ENCODE measurements at regions not wholly inside any gene's neighbourhood (a gene's known extent, or its start where the extent isn't known, plus 50 kb on each side); places are given as distances from the start of the nearest gene placed in this dataset.

GRCh38 chr16:88288303-88288702 is 94.5 kb upstream of the ZNF469 start:
- Histone ChIP-seq H3K4me1 (replicated peaks) (no peaks in the 10 kb centered on the region), H3K27ac (no peak overlapping the region), H3K9me3 (no peaks in the 10 kb centered on the region), H3K4me3 (no peak overlapping the region), H3K36me3 (no peaks in the 10 kb centered on the region), H3K27me3 (replicated peaks; ENCODE audit: insufficient read depth) (no peaks in the 10 kb centered on the region)
- 81% methylated on average over 3 of the region's 3 CpGs for WGBS
- intact Hi-C loops (cut with DNase I): loop anchor here (10.0 kb wide), 1 partner anchor 146 kb away; no protein-coding TSS in a partner anchor
- TF ChIP-seq CTCF (IDR thresholded peaks at IDR 0.05) (no peak), POLR2AphosphoS5 (IDR thresholded peaks at IDR 0.05) (no peak), POLR2A (IDR thresholded peaks at IDR 0.05) (no peak)
- no peak for DNase-seq (ENCODE audit: low spot score)

GRCh38 chr16:88289001-88289400 is 93.8 kb upstream of the ZNF469 start:
- TF ChIP-seq POLR2A (IDR thresholded peaks at IDR 0.05) (no peak), POLR2AphosphoS5 (IDR thresholded peaks at IDR 0.05) (no peak), CTCF (IDR thresholded peaks at IDR 0.05) (no peak)
- no peaks in the 10 kb centered on the region for H3K27me3 ChIP-seq (replicated peaks; ENCODE audit: insufficient read depth)
- intact Hi-C loops (cut with DNase I): loop anchor here (10.0 kb wide), 1 partner anchor 146 kb away; no protein-coding TSS in a partner anchor
- H3K4me3 ChIP-seq: no peak overlapping the region
- H3K27ac ChIP-seq: no peak overlapping the region
- no peaks in the 10 kb centered on the region for H3K4me1 ChIP-seq (replicated peaks)
- no peaks in the 10 kb centered on the region for H3K36me3 ChIP-seq
- DNase-seq (ENCODE audit: low spot score): no peak
- no peaks in the 10 kb centered on the region for H3K9me3 ChIP-seq
- 88% methylated on average over 3 of the region's 3 CpGs for WGBS

- H3K9me3 ChIP-seq: no peaks in the 10 kb centered on the region
- H3K4me3 ChIP-seq: no peak overlapping the region
- intact Hi-C loops (cut with DNase I): loop anchor here (10.0 kb wide), 1 partner anchor 145 kb away; no protein-coding TSS in a partner anchor
- H3K36me3 ChIP-seq: no peaks in the 10 kb centered on the region
- no peak overlapping the region for H3K27ac ChIP-seq
- H3K4me1 ChIP-seq (replicated peaks): no peaks in the 10 kb centered on the region
- no peak for DNase-seq (ENCODE audit: low spot score)
- 85% methylated on average over 5 of the region's 5 CpGs for WGBS
- no peaks in the 10 kb centered on the region for H3K27me3 ChIP-seq (replicated peaks; ENCODE audit: insufficient read depth)
- TF ChIP-seq POLR2AphosphoS5 (IDR thresholded peaks at IDR 0.05) (no peak), CTCF (IDR thresholded peaks at IDR 0.05) (no peak)
Observed at GRCh38 chr16:88289561-88289960, 93.2 kb upstream of the ZNF469 start.

GRCh38 chr16:88289968-88290401 is 92.8 kb upstream of the ZNF469 start:
- intact Hi-C loops (cut with DNase I): loop anchor here (10.0 kb wide), 1 partner anchor 145 kb away; no protein-coding TSS in a partner anchor
- no peaks in the 10 kb centered on the region for H3K4me1 ChIP-seq (replicated peaks)
- H3K9me3 ChIP-seq: no peaks in the 10 kb centered on the region
- no peaks in the 10 kb centered on the region for H3K36me3 ChIP-seq
- no peak overlapping the region for H3K4me3 ChIP-seq
- WGBS: 69% methylated on average over 12 of the region's 12 CpGs
- no peak overlapping the region for H3K27ac ChIP-seq
- DNase-seq (ENCODE audit: low spot score): no peak
- no peaks in the 10 kb centered on the region for H3K27me3 ChIP-seq (replicated peaks; ENCODE audit: insufficient read depth)
- TF ChIP-seq POLR2AphosphoS5 (IDR thresholded peaks at IDR 0.05): no peak
- no peak for TF ChIP-seq POLR2A (IDR thresholded peaks at IDR 0.05)
- TF ChIP-seq CTCF (IDR thresholded peaks at IDR 0.05): no peak

All from prostate gland (tissue), 2 donors.